GM12878 (cell line): ENCODE measurements at regions not wholly inside any gene's neighbourhood (a gene's known extent, or its start where the extent isn't known, plus 50 kb on each side); places are given as distances from the start of the nearest gene placed in this dataset.
A peak's percentile ranks its signal among the peaks of the same experiment; 100 is the strongest.

Experiments used
- ATAC-seq: fragments of 200-7000 bp; cut with Tn5 transposase; 3 replicates; pipeline ENCODE4 v1.9.1; 2020; ENCODE audit warnings: mild to moderate bottlenecking, moderate library complexity
- BruUV-seq: library from RNA; stranded (reverse); fragments of 400-500 nt; replicated peaks from 2 replicates; lab custom pipeline; 2021; lab: Mats Ljungman, UMichigan
- CTCF ChIA-PET: fragments of 300-600 bp; sonication (Branson Sonifier 250); formaldehyde crosslinking; extraction: SDS; loops from one replicate; lab custom pipeline; 2021; ENCODE audit warnings: inconsistent platforms; lab: Yijun Ruan, JAX
- POLR2A ChIA-PET: fragments of 350-600 bp; formaldehyde crosslinking; extraction: SDS; loops from one replicate; lab custom pipeline; 2021; ENCODE audit warnings: inconsistent platforms; lab: Charles Lee
- RAD21 ChIA-PET: fragments of 300-600 bp; sonication (Branson Sonifier 250); formaldehyde crosslinking; loops from one replicate; lab custom pipeline; 2023; ENCODE audit warnings: antibody characterized with exemption; ENCODE audit not compliant: unreplicated experiment; lab: Charles Lee
- SMC1A ChIA-PET: fragments of 300-600 bp; sonication (Branson Sonifier 250); formaldehyde crosslinking; loops from one replicate; lab custom pipeline; 2023; ENCODE audit not compliant: unreplicated experiment, uncharacterized antibody; lab: Charles Lee
- DNase-seq: peaks from one replicate; pipeline ENCODE4 v3.0.0-alpha.2; 2011; ENCODE audit warnings: low read depth, low spot score
- FAIRE-seq: peaks from 3 replicates; lab custom pipeline; 2011; peaks lifted over from hg19 to GRCh38; lab: Jason Lieb, UNC
- H2AFZ ChIP-seq: 2 replicates; pipeline ENCODE4 v1.6.0; 2011; ENCODE audit warnings: low read depth, low read length, control low read depth; ENCODE audit not compliant: control insufficient read depth
- H3K27ac ChIP-seq: 2 replicates; pipeline ENCODE4 v1.5.1; 2011; ENCODE audit warnings: control low read depth; ENCODE audit not compliant: control insufficient read depth, insufficient read depth
- H3K27me3 ChIP-seq, 2 experiments: replicated peaks in 1 of 2; 2 replicates each; pipeline versions ENCODE4 v1.6.0 to v1.6.1; 2011; ENCODE audit warnings: low read length in 1 of 2; ENCODE audit not compliant: control insufficient read depth in 2 of 2, insufficient read depth in 2 of 2
- H3K36me3 ChIP-seq, 2 experiments: 2 replicates each; pipeline ENCODE4 v1.5.1; 2011; ENCODE audit warnings: low read length in 1 of 2; ENCODE audit not compliant: control insufficient read depth in 2 of 2, insufficient read depth in 2 of 2
- H3K4me1 ChIP-seq: 2 replicates; pipeline ENCODE4 v1.6.1; 2011; ENCODE audit warnings: mild to moderate bottlenecking, low read length, moderate library complexity, mixed read lengths; ENCODE audit not compliant: control insufficient read depth, insufficient read depth
- H3K4me2 ChIP-seq: 2 replicates; pipeline ENCODE4 v1.6.0; 2011; ENCODE audit warnings: control low read depth; ENCODE audit not compliant: control insufficient read depth, insufficient read depth
- H3K4me3 ChIP-seq: fragments of 200-600 bp; sonication (generic); 2 replicates; pipeline ENCODE4 v1.5.1; 2016
- H3K79me2 ChIP-seq: 2 replicates; pipeline ENCODE4 v1.6.0; 2011; ENCODE audit warnings: low read length; ENCODE audit not compliant: control insufficient read depth, insufficient read depth
- H3K9ac ChIP-seq: 2 replicates; pipeline ENCODE4 v1.8.0; 2011; ENCODE audit warnings: low read length, control low read depth, mixed read lengths; ENCODE audit not compliant: control insufficient read depth, insufficient read depth
- H3K9me3 ChIP-seq: replicated peaks from 3 replicates; pipeline ENCODE4 v1.5.1; 2011; ENCODE audit warnings: mild to moderate bottlenecking, low read length; ENCODE audit not compliant: control insufficient read depth, insufficient read depth
- H4K20me1 ChIP-seq: 2 replicates; pipeline ENCODE4 v1.6.0; 2011; ENCODE audit not compliant: control insufficient read depth, insufficient read depth
- ELK1 ChIP-seq: IDR thresholded peaks from 2 replicates; pipeline ENCODE4 v1.6.1; 2012; ENCODE audit warnings: low read depth, low read length, improper control_type of control experiment
- HSF1 ChIP-seq: fragments of 150-350 bp; IDR thresholded peaks from 2 replicates; pipeline ENCODE4 v1.6.1; 2014; ENCODE audit warnings: mild to moderate bottlenecking, low read depth, low read length
- IKZF1 ChIP-seq: fragments of 450-650 bp; conservative IDR thresholded peaks from 2 replicates; pipeline ENCODE4 v1.6.1; 2017; ENCODE audit warnings: antibody characterized with exemption, mild to moderate bottlenecking
- JUNB ChIP-seq: IDR thresholded peaks from 2 replicates; pipeline ENCODE4 v1.6.1; 2016; ENCODE audit warnings: antibody characterized with exemption, mild to moderate bottlenecking
- MEF2B ChIP-seq: fragments of 450-650 bp; IDR thresholded peaks from 2 replicates; pipeline ENCODE4 v1.6.1; 2018; ENCODE audit warnings: mild to moderate bottlenecking, moderate library complexity; ENCODE audit not compliant: partially characterized antibody, poor library complexity, severe bottlenecking
- RUNX3 ChIP-seq: IDR thresholded peaks from 2 replicates; pipeline ENCODE4 v1.6.1; 2012; ENCODE audit warnings: low read length, inconsistent platforms
- SMAD5 ChIP-seq: IDR thresholded peaks from 2 replicates; pipeline ENCODE4 v1.6.1; 2016; ENCODE audit warnings: antibody characterized with exemption, low read depth
- WGBS: methylation state at CpG from one replicate; pipeline ENCODE4 v1.1.6; 2016; ENCODE audit warnings: low lambda C conversion rate; ENCODE audit not compliant: insufficient replicate concordance, insufficient coverage; ENCODE audit errors: missing lambda C conversion rate; 5-methylcytosine and 5-hydroxymethylcytosine counted together
- in situ Hi-C: fragments of 300-500 bp; cut with MboI; formaldehyde crosslinking; loops from 9 replicates; pipeline ENCODE4 v1.14.3; 2018; ENCODE audit warnings: mixed read lengths
- intact Hi-C: fragments of 100-400 bp; cut with micrococcal nuclease; formaldehyde crosslinking; loops from one replicate; pipeline ENCODE4 v1.14.2; 2022; ENCODE audit not compliant: unreplicated experiment

GRCh38 chr2:20560011-20560410 lies 90.9 kb downstream of the HS1BP3 start:
- FAIRE-seq (no peak), DNase-seq (no peak), ATAC-seq (no peak)
- no peaks in the 10 kb centered on the region for H3K9me3 ChIP-seq
- H3K79me2 ChIP-seq: no peaks in the 10 kb centered on the region
- no peak overlapping the region for H2AFZ ChIP-seq
- TF ChIP-seq ELK1 (no peak), HSF1 (no peak)
- CTCF ChIA-PET: no interaction called here
- no peaks in the 10 kb centered on the region for H4K20me1 ChIP-seq
- no TSS peak for BruUV-seq
- SMC1A ChIA-PET: interaction anchor here (1.2 kb wide), 1 partner anchor 38 kb away, joined by 3 read pairs; no protein-coding TSS in a partner anchor
- WGBS: 25% methylated on average over 1 of the region's 1 CpG
- POLR2A ChIA-PET: no interaction called here
- no peaks in the 10 kb centered on the region for H3K36me3 ChIP-seq
- no peak overlapping the region for H3K27ac ChIP-seq
- intact Hi-C loops (no loop called here), in situ Hi-C loops (no loop called here)
- no peak overlapping the region for H3K4me3 ChIP-seq
- no peak overlapping the region for H3K4me2 ChIP-seq
- RAD21 ChIA-PET: no interaction called here
- H3K27me3 ChIP-seq: peaks cover 0 to 3% of the 10 kb centered on the region in 2 experiments; a peak in 3 of 4 replicates
- H3K9ac ChIP-seq: no peak overlapping the region
- H3K4me1 ChIP-seq: peaks cover 8% of the 10 kb centered on the region

- intact Hi-C loops (no loop called here), in situ Hi-C loops (no loop called here)
- H3K4me2 ChIP-seq: no peak overlapping the region
- CTCF ChIA-PET: interaction anchor here (1.8 kb wide), 1 partner anchor 114 kb away, joined by 5 read pairs; the partner anchor contains the start of gene RHOB
- 19% methylated on average over 5 of the region's 5 CpGs for WGBS
- DNase-seq: no peak
- peaks cover 0 to 3% of the 10 kb centered on the region in 2 experiments; a peak in 3 of 4 replicates for H3K27me3 ChIP-seq
- H3K36me3 ChIP-seq: no peaks in the 10 kb centered on the region
- no peak overlapping the region for H3K27ac ChIP-seq
- POLR2A ChIA-PET: no interaction called here
- SMC1A ChIA-PET: interaction anchor here (1.5 to 2.2 kb wide), 3 partner anchors 12 to 158 kb away, joined by 3 to 5 read pairs (median 3); no protein-coding TSS in a partner anchor
- no peak for ATAC-seq
- H4K20me1 ChIP-seq: no peaks in the 10 kb centered on the region
- TF ChIP-seq JUNB (no peak), MEF2B (no peak), RUNX3 (no peak), SMAD5 (no peak), IKZF1 (0 out of 2 replicates have a peak, but pooled peaks have one; percentile 13)
- no peaks in the 10 kb centered on the region for H3K79me2 ChIP-seq
- H3K4me1 ChIP-seq: peaks cover 8% of the 10 kb centered on the region
- RAD21 ChIA-PET: no interaction called here
- no peak overlapping the region for H2AFZ ChIP-seq
- H3K9ac ChIP-seq: no peak overlapping the region
- no TSS peak for BruUV-seq
- H3K9me3 ChIP-seq: no peaks in the 10 kb centered on the region
- no peak for FAIRE-seq
- H3K4me3 ChIP-seq: no peak overlapping the region
Measured at GRCh38 chr2:20560891-20561636, 89.8 kb downstream of the HS1BP3 start.
